Endodermal cell (in vitro differentiated cells): ENCODE measurements at regions not wholly inside any gene's neighbourhood (a gene's known extent, or its start where the extent isn't known, plus 50 kb on each side); places are given as distances from the start of the nearest gene placed in this dataset.

ENCODE experiments used
- DNase-seq: peaks from one replicate; pipeline ENCODE4 v3.0.0-alpha.2; 2017
- H3K27ac ChIP-seq: 2 replicates; pipeline ENCODE4 v1.5.1; 2013; ENCODE audit warnings: mild to moderate bottlenecking, low read depth, low read length, moderate library complexity
- H3K27me3 ChIP-seq: 2 replicates; pipeline ENCODE4 v1.6.1; 2013; ENCODE audit warnings: mild to moderate bottlenecking, low read length, moderate library complexity; ENCODE audit not compliant: insufficient read depth, control insufficient read depth, poor library complexity, severe bottlenecking
- H3K36me3 ChIP-seq: 2 replicates; pipeline ENCODE4 v1.7.0; 2013; ENCODE audit warnings: mild to moderate bottlenecking, low read length, moderate library complexity; ENCODE audit not compliant: control insufficient read depth, insufficient read depth
- H3K4me1 ChIP-seq: one replicate; pipeline ENCODE4 v1.7.0; 2013; ENCODE audit warnings: low read length; ENCODE audit not compliant: control insufficient read depth, insufficient read depth
- H3K4me3 ChIP-seq: 2 replicates; pipeline ENCODE4 v1.5.1; 2013; ENCODE audit warnings: mild to moderate bottlenecking, low read length, moderate library complexity
- H3K9ac ChIP-seq: 2 replicates; pipeline ENCODE4 v1.6.1; 2013; ENCODE audit warnings: mild to moderate bottlenecking, low read length, moderate library complexity; ENCODE audit not compliant: poor library complexity, severe bottlenecking; ENCODE audit errors: extremely low read depth
- H3K9me3 ChIP-seq: 2 replicates; pipeline ENCODE4 v1.6.1; 2013; ENCODE audit warnings: mild to moderate bottlenecking, low read length, moderate library complexity; ENCODE audit not compliant: control insufficient read depth
- H3K27ac Mint-ChIP-seq: 2 replicates; pipeline ENCODE4 v1.8.0; 2020; ENCODE audit warnings: mixed read lengths
- H3K27me3 Mint-ChIP-seq: 2 replicates; pipeline ENCODE4 v1.8.0; 2021; ENCODE audit warnings: mild to moderate bottlenecking, mixed read lengths; ENCODE audit not compliant: insufficient read depth
- H3K36me3 Mint-ChIP-seq: 2 replicates; pipeline ENCODE4 v1.8.0; 2020; ENCODE audit warnings: low read depth, mixed read lengths
- H3K4me1 Mint-ChIP-seq: 2 replicates; pipeline ENCODE4 v1.8.0; 2020; ENCODE audit warnings: mixed read lengths
- H3K4me3 Mint-ChIP-seq: 2 replicates; pipeline ENCODE4 v1.8.0; 2020; ENCODE audit warnings: mild to moderate bottlenecking, moderate library complexity, mixed read lengths
- H3K9me3 Mint-ChIP-seq: 2 replicates; pipeline ENCODE4 v1.8.0; 2020; ENCODE audit warnings: mild to moderate bottlenecking, mixed read lengths
- WGBS, 2 experiments: methylation state at CpG; one replicate each; pipeline versions ENCODE4 v1.1.5 to v1.1.7; 2013; ENCODE audit warnings: missing lambda C conversion rate in 2 of 2, mixed read lengths in 1 of 2; ENCODE audit not compliant: insufficient coverage in 1 of 2, insufficient read length in 1 of 2; 5-methylcytosine and 5-hydroxymethylcytosine counted together
- TF ChIP-seq, protein P1 (sequence below): fragments of 200-600 bp; sonication (generic); conservative IDR thresholded peaks from 2 replicates; pipeline ENCODE4 v1.5.0; 2021; ENCODE audit warnings: antibody characterized with exemption, mild to moderate bottlenecking

DNA sequence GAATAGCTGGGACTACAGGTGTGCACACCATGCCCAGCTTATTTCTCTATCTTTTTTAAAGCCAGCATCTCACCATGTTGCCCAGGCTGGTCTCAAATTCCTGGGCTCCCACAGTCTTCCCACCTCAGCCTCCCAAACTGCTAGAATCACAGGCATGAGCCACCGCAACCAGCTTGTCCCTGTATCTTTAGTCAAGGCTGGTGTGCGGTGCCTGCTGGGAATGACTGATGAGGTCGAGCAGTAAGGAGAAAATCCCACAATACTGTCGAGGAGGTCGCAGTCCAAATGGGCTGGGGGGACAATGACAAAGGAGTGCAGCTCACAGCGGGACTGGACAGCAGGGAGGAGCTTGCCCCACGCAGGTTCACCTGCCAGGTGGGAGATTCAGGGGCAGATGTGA is 50.2 kb upstream of the CALN1 start:
- no peak overlapping the region for H3K27ac ChIP-seq
- H3K36me3 ChIP-seq, result no peaks in the 10 kb centered on the region
- H3K4me3 ChIP-seq, result no peak overlapping the region
- H3K4me1 ChIP-seq, result no peaks in the 10 kb centered on the region
- H3K9ac ChIP-seq, result no peak overlapping the region
- no peak overlapping the region for H3K4me3 Mint-ChIP-seq
- H3K36me3 Mint-ChIP-seq, result no peaks in the 10 kb centered on the region
- H3K27ac Mint-ChIP-seq, result no peak overlapping the region
- TF ChIP-seq, protein P1, sequence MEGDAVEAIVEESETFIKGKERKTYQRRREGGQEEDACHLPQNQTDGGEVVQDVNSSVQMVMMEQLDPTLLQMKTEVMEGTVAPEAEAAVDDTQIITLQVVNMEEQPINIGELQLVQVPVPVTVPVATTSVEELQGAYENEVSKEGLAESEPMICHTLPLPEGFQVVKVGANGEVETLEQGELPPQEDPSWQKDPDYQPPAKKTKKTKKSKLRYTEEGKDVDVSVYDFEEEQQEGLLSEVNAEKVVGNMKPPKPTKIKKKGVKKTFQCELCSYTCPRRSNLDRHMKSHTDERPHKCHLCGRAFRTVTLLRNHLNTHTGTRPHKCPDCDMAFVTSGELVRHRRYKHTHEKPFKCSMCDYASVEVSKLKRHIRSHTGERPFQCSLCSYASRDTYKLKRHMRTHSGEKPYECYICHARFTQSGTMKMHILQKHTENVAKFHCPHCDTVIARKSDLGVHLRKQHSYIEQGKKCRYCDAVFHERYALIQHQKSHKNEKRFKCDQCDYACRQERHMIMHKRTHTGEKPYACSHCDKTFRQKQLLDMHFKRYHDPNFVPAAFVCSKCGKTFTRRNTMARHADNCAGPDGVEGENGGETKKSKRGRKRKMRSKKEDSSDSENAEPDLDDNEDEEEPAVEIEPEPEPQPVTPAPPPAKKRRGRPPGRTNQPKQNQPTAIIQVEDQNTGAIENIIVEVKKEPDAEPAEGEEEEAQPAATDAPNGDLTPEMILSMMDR, result no peak
- no peaks in the 10 kb centered on the region for H3K4me1 Mint-ChIP-seq
- H3K27me3 Mint-ChIP-seq, result peaks cover 6% of the 10 kb centered on the region
- peak; percentile 17 for DNase-seq
- H3K9me3 ChIP-seq, result no peaks in the 10 kb centered on the region
- H3K9me3 Mint-ChIP-seq, result no peaks in the 10 kb centered on the region
- H3K27me3 ChIP-seq, result no peaks in the 10 kb centered on the region
- WGBS, 2 experiments, result 80 to 88% methylated on average over 5 to 7 of the region's 7 CpGs
